C4-2B (cell line): ENCODE measurements at regions not wholly inside any gene's neighbourhood (a gene's known extent, or its start where the extent isn't known, plus 50 kb on each side); places are given as distances from the start of the nearest gene placed in this dataset.

Experiments
- CTCF ChIP-seq: fragments of 450-650 bp; conservative IDR thresholded peaks from 2 replicates; pipeline ENCODE4 v1.5.1; 2017; ENCODE audit warnings: mild to moderate bottlenecking
- ZFX ChIP-seq: fragments of 450-650 bp; IDR thresholded peaks from 2 replicates; pipeline ENCODE4 v1.6.1; 2017

- TF ChIP-seq CTCF (no peak), ZFX (no peak)
Measured at GRCh38 chr1:79150576-79150975, 144.0 kb upstream of the ADGRL4 start.
